ENCODE measurements at regions not wholly inside any gene's neighbourhood (a gene's known extent, or its start where the extent isn't known, plus 50 kb on each side); places are given as distances from the start of the nearest gene placed in this dataset.

- no peak for TF ChIP-seq CTCF (IDR thresholded peaks at IDR 0.05; ENCODE audit: extremely low read depth, insufficient read depth, missing control alignments)
- in situ Hi-C loops (cut with MboI; ENCODE audit: low pct_unique_long_range_greater_than_20kb, low sequenced_read_pairs, unreplicated experiment), result no loop called here
- DNase-seq (ENCODE audit: low spot score), result no peak
Measured at GRCh38 chr1:199901341-199901740, 126.2 kb upstream of the NR5A2 start.

- in situ Hi-C loops (cut with MboI; ENCODE audit: low pct_unique_long_range_greater_than_20kb, low sequenced_read_pairs, unreplicated experiment), result no loop called here
- TF ChIP-seq CTCF (IDR thresholded peaks at IDR 0.05; ENCODE audit: extremely low read depth, insufficient read depth, missing control alignments), result no peak
Measured at GRCh38 chr1:199907361-199907760, 120.1 kb upstream of the NR5A2 start.

GRCh38 chr1:199909137-199909536 is 118.4 kb upstream of the NR5A2 start:
- no peak for TF ChIP-seq CTCF (IDR thresholded peaks at IDR 0.05; ENCODE audit: extremely low read depth, insufficient read depth, missing control alignments)
- no peak for DNase-seq (ENCODE audit: low spot score)
- in situ Hi-C loops (cut with MboI; ENCODE audit: low pct_unique_long_range_greater_than_20kb, low sequenced_read_pairs, unreplicated experiment), result no loop called here

More at GRCh38 chr1:199907361-199907760, 120.1 kb upstream of the NR5A2 start:
- no peak for DNase-seq (ENCODE audit: low spot score)

DNA sequence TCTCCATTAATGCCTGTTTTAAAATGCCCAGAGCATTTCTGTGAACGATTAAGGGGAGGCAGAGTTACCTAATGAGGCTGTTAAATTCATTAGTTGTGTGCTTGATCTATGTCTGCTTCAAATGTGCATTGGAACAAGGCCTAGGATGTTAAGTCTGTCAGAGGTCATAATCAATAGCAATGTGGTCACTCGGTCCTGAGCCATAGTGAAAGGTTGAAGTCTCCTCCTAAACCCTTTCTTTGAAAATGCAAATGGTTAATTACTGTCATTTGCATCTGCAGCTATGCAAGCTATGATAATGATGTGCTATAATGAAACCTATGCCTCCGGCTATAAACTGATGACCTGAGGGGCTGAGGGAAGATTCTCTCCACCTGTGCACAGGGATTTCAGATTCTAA is 114.2 kb upstream of the NR5A2 start:
- in situ Hi-C loops (cut with MboI; ENCODE audit: low pct_unique_long_range_greater_than_20kb, low sequenced_read_pairs, unreplicated experiment), result no loop called here
- no peak for TF ChIP-seq CTCF (IDR thresholded peaks at IDR 0.05; ENCODE audit: extremely low read depth, insufficient read depth, missing control alignments)
- no peak for DNase-seq (ENCODE audit: low spot score)

GRCh38 chr1:199914546-199914945 is 113.0 kb upstream of the NR5A2 start:
- DNase-seq (ENCODE audit: low spot score), result no peak
- in situ Hi-C loops (cut with MboI; ENCODE audit: low pct_unique_long_range_greater_than_20kb, low sequenced_read_pairs, unreplicated experiment), result no loop called here
- no peak for TF ChIP-seq CTCF (IDR thresholded peaks at IDR 0.05; ENCODE audit: extremely low read depth, insufficient read depth, missing control alignments)

GRCh38 chr1:199918196-199918769 is 109.2 kb upstream of the NR5A2 start:
- in situ Hi-C loops (cut with MboI; ENCODE audit: low pct_unique_long_range_greater_than_20kb, low sequenced_read_pairs, unreplicated experiment), result no loop called here
- no peak for TF ChIP-seq CTCF (IDR thresholded peaks at IDR 0.05; ENCODE audit: extremely low read depth, insufficient read depth, missing control alignments)
- no peak for DNase-seq (ENCODE audit: low spot score)

DNA sequence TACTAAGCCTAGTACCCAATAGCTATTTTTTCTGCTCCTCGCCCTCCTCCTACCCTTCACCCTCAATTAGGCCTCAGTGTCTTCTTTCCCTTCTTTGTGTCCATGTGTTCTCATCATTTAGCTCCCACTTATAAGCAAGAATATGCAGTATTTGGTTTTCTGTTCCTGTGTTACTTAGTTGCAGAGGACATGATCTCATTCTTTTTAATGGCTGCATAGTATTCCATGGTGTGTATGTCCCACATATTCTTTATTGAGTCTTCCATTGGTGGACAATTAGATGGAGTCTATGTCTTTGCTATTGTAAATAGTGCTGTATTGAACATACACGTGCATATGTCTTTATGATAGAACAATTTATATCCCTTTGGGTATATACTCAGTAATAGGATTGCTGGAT is 106.9 kb upstream of the NR5A2 start:
- TF ChIP-seq CTCF (IDR thresholded peaks at IDR 0.05; ENCODE audit: extremely low read depth, insufficient read depth, missing control alignments), result no peak

More for the DNA sequence above, 106.9 kb upstream of the NR5A2 start:
- in situ Hi-C loops (cut with MboI; ENCODE audit: low pct_unique_long_range_greater_than_20kb, low sequenced_read_pairs, unreplicated experiment), result no loop called here
- DNase-seq (ENCODE audit: low spot score), result no peak

Data from GM13977 (cell line).